Astrocyte (in vitro differentiated cells and primary cell): ENCODE measurements at regions not wholly inside any gene's neighbourhood (a gene's known extent, or its start where the extent isn't known, plus 50 kb on each side); places are given as distances from the start of the nearest gene placed in this dataset.

Source experiments
- CTCF ChIP-seq: IDR thresholded peaks from 2 replicates; pipeline ENCODE4 v1.5.1; 2011; ENCODE audit warnings: low read depth, mild to moderate bottlenecking, inconsistent platforms, low read length, moderate library complexity; ENCODE audit not compliant: insufficient read depth
- EZH2 ChIP-seq: IDR thresholded peaks from 2 replicates; pipeline ENCODE4 v1.6.1; 2012; ENCODE audit warnings: mild to moderate bottlenecking, low read length, inconsistent platforms; ENCODE audit not compliant: insufficient read depth

- TF ChIP-seq CTCF: no peak
- TF ChIP-seq EZH2: no peak
These were observed 124.2 kb upstream of the EOLA2 start for GRCh38 chrX:150062292-150063137.
